SK-MEL-5 (cell line): ENCODE measurements at regions not wholly inside any gene's neighbourhood (a gene's known extent, or its start where the extent isn't known, plus 50 kb on each side); places are given as distances from the start of the nearest gene placed in this dataset.

Experiments used
- DNase-seq: peaks from one replicate; pipeline ENCODE4 v3.0.0-alpha.2; 2016; ENCODE audit warnings: low read depth, low spot score
- in situ Hi-C: cut with HindIII; loops from 2 replicates; pipeline ENCODE4 v1.10.0; 2016; ENCODE audit warnings: low sequenced_read_pairs, high pct_unique_total_duplicates, low pct_unique_long_range_greater_than_20kb

DNA sequence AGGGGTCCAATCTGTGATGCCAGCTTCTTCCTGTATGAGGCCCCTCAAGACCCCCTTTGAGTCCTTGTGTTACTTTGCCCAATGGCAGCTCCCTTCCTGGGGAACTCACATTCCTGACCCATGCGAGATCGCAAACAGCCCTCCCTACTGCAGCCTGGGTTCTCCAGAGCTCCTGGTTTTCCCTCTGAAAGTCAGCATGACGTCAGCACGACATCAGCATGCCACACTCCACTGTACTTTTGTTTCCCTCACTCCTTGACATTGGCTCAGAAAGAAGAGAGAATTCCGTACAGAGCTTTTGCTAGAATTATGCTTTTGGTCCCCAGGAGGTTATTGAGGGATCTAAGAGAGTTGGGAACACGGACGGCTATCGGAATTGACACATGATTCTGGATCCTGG is 168.1 kb upstream of the PIRT start:
- in situ Hi-C loops: no loop called here
- no peak for DNase-seq

DNA sequence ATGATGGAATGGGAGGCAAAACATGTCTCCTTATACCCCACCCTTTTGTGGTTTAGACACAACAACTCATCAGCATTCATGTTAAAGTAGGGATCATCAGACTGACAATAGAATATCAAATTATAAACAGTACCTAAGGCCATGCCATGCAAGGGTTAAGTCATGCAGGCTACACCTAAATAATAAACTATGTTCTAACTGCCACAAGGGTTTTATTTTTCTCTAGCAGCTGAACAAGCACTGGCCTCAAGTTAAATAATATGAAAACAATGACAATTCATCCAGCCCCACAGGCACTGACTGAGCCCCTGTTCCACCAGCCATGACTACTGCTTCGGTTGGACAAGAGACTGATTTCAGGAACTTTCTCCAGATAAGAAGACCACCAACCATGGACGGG is 164.5 kb upstream of the PIRT start:
- no peak for DNase-seq
- in situ Hi-C loops: no loop called here

DNA sequence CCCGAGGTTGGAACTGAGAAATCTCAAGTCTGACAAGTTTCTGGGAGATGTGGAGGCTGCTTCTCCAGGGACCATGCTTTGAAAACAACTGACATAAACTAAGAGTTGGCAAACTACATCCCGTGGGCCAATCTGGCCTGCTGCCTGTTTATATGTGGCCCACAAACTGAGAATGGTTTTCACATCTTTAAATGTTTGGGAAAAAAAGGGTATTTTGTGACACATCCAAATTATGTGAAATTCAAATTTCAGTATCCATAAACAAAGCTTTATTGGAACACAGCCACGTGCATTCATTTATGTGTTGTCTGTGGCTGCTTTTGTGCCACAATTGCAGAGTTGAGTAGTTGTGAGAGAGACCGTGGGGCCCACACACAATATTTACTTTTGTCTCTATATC is 163.8 kb upstream of the PIRT start:
- in situ Hi-C loops: no loop called here
- DNase-seq: no peak

DNA sequence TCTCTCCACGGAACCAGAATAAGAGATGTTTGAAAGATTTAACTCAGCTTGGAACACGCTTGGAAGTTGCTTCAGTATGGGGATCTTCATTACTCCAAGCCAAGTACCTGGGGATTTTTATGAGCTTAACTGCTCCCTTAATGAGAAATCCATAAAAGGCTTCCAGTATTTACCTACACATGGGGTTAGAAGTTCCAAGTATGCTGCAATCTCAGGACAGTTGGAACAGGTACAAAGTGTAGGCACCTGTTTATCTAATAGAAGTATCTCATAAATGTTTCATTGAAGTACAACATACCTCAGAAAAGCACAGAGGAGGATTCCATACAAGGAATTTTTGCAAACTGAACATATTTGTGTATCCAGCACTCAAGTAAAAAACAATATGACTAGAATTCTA is 161.6 kb upstream of the PIRT start:
- in situ Hi-C loops: no loop called here
- no peak for DNase-seq

DNA sequence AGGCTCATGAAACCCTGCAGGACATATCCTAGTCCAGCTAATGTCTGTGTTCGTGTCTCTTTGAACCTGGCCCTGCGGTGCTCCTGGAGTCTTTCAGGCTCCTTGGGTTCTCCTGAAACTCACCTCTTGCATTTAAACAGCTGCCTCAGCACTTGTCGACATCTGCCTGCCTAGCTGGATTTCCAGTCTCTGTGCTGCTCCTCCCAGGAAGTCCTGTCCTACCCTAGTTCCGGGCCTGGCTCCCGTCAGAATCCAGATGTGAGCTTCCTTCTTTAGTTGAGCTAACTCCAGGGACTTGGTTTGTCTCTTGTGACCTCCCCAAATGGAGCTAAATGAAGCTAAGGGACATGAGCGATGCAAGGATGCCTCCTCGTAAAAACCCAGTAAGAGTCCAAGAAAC is 155.2 kb upstream of the PIRT start:
- in situ Hi-C loops: no loop called here
- DNase-seq: no peak

- no peak for DNase-seq
- in situ Hi-C loops: no loop called here
These were observed 154.4 kb upstream of the PIRT start for GRCh38 chr17:10992106-10992880.

DNA sequence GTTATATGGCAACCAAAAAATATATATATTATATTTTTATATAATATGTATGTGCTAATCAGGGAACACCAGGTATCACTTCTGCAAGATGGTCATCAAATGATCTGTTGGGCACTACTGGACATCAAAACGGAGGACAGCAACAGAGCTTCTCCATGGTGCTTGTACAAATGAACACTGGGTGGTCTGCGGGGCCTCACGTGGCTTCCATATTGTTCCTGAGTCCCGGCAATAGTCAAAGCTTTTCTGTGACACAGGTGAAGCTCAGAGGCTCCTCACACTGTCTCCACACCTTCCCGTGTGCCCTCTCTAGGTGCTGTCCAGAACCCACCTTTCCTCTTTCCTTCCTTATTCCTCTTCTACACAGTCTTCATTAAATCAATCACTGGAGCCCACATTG is 149.9 kb upstream of the PIRT start:
- no peak for DNase-seq
- in situ Hi-C loops: no loop called here

GRCh38 chr17:10984220-10984619 is 146.3 kb upstream of the PIRT start:
- no peak for DNase-seq
- in situ Hi-C loops: no loop called here

DNA sequence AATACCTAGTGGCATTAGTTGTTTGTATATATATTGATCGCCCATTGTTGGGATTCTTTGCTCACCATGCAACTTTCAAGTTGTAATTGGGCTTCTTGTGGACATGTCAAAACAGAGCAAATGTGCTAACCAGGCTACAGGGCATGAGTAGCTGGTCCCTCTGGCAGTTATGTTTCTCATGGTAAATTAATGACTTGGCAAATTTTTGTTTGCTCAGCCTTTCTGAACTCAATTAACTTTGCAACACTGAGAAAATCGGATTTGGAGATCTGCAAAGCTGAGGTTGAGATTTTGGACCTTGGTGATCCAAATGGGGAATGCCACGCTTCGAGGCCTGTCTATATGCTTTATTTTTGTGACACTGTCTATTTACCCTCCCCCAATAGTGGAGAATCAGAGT is 138.5 kb upstream of the PIRT start:
- in situ Hi-C loops: no loop called here
- DNase-seq: no peak

DNA sequence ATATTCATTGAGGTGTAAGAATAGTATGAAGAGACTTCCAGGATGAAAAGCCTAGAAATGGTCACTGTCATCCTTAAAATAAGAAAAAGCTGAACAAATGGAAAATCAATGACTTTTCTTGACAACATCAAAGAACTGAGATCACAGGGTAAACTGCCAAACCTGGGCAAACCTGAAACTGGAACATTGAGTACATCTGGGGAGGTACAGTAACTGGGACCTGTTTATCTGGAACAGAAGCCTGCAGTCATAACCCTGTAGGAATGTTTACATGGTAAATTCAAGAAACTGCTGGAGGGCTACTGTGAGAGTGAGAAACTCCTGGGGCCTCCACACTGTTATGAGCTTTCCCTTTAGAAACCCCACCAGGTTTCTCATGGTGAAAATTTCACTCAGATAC is 130.1 kb upstream of the PIRT start:
- in situ Hi-C loops: no loop called here
- DNase-seq: no peak

DNA sequence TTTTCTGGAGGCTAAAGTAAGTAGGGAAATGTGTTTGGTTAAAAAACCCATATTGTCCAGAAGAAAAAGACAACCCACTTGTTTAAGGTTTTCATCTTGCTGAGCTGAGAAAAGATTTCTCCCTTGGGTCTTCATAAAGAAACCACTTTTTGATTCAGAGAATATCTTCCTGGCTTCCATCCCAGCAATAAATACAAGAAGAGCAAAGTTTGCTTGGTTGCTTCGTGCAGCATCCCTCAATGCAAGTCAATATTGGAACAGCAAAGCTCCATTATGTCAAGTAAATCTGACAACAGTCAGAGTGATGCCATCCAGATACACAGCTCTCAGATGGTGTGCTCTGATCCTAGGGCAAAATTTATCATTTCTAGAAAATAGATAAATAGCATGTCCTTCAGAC is 118.9 kb upstream of the PIRT start:
- DNase-seq: no peak
- in situ Hi-C loops: no loop called here

- in situ Hi-C loops: no loop called here
- no peak for DNase-seq
These were observed 106.9 kb upstream of the PIRT start for GRCh38 chr17:10944819-10945218.

GRCh38 chr17:10936931-10937330 is 99.0 kb upstream of the PIRT start:
- DNase-seq: no peak
- in situ Hi-C loops: no loop called here

DNA sequence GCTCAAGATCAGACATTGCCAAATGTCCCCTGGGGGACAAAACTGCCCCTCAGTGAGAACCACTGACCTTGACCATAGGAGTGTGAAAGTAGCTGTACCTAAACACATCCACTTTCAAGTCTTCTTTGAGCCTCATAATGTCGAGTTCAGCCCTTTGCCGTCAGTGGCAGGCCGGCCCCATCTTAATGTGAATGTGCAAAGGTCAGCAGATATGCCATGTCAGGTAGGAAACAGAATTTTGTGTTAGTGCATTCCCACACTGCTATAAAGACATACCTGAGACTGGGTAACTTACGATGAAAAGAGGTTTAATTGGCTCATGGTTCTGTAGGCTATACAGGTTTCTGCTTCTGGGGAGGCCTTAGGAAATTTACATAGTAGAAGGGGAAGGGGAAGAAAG is 95.1 kb upstream of the PIRT start:
- DNase-seq: no peak
- in situ Hi-C loops: no loop called here

DNA sequence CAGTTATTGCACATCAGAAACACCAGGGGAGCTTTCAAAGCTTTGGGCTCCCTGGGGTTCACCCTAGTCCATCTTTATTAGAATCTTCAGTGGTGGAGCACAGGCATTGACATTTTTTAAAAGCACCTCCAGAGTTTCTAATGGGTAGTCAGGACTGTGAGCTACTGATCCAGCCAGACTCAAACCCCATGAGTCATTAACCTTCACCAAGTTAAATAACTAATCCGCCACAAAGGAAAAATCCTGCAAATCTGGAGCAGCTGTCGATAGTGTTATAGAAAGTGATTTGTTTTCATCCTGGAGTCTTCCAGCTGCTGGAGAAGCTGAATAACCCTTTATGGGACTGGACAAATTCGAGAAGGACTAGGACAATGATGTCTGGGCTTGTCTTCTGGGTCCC is 93.2 kb upstream of the PIRT start:
- in situ Hi-C loops: no loop called here
- no peak for DNase-seq

- in situ Hi-C loops: no loop called here
- no peak for DNase-seq
These were observed 89.8 kb upstream of the PIRT start for GRCh38 chr17:10927712-10928111.

GRCh38 chr17:10920558-10921108 is 82.7 kb upstream of the PIRT start:
- in situ Hi-C loops: no loop called here
- no peak for DNase-seq

DNA sequence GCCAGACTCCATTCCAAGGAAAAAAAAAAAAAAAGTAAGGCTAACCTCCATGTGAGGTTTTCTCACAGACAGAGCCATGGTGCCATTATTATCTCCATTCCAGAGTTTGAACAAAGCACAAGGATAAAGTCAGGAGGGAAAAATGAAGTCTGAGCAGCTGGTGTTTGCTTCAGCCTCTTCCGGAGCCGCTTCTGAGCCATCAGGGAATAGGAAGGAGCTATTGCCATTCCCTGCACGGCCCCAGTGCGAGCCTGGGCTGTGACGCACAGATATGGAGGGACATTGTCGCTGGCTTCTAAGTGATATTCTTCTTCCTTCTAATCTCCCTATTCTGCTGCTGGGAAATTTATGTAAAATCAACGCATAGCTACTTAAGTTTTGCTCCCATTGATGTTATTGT is 69.5 kb upstream of the PIRT start:
- no peak for DNase-seq

DNA sequence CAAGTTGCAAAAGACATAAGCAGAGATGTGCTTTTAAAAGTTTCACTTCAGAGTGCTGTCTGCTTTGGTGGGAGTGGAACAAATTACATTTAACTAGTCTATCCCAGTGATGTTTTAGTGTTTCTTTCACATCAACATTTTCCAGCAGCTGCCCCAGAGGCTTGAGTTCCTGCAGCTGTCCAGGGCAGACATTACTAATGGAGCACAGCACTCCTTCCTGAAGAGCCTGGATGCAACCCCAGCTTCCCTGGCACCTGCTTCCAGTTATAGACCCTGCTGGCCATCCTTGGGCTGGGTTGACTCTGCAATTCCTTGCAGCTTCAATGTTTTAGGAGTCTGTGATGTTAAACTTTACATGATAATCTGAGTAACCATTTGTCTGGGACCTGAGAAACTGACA is 61.4 kb upstream of the PIRT start:
- in situ Hi-C loops: no loop called here
- DNase-seq: no peak

More for the DNA sequence above, 69.5 kb upstream of the PIRT start:
- in situ Hi-C loops: no loop called here

DNA sequence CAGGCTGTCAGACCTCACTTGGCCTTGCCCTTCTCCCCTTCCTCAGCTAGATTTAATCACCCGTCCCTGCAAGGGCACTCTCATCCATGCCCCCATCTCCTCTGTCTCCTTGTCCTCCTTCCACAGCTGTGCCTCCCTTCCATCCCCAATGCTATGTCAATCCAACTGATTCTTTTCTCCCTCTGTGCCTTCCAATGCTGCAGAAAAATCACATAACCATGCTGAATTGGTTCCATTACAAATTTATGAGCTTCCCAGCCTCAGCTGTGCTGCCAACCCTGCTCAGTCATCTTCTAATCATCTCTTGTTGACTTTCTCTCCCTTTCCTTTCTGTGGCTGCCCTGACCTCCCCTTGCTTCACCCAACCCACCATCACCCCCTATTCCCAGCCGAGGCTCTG is 56.3 kb upstream of the PIRT start:
- no peak for DNase-seq
- in situ Hi-C loops: no loop called here
